BJ (cell line): ENCODE measurements at regions not wholly inside any gene's neighbourhood (a gene's known extent, or its start where the extent isn't known, plus 50 kb on each side); places are given as distances from the start of the nearest gene placed in this dataset.

ENCODE experiments used
- CTCF ChIA-PET: fragments of 350-600 bp; formaldehyde crosslinking; extraction: SDS; loops from one replicate; lab custom pipeline; 2021; ENCODE audit warnings: antibody characterized with exemption, inconsistent platforms; lab: Yijun Ruan, JAX
- POLR2A ChIA-PET: fragments of 300-600 bp; sonication (Branson Sonifier 250); formaldehyde crosslinking; extraction: SDS; loops from one replicate; lab custom pipeline; 2021; ENCODE audit warnings: antibody characterized with exemption; lab: Charles Lee
- DNase-seq: peaks from one replicate; pipeline ENCODE4 v3.0.0-alpha.2; 2011; ENCODE audit warnings: low read depth
- H3K27me3 ChIP-seq: 2 replicates; pipeline ENCODE4 v1.6.0; 2011; ENCODE audit warnings: low read length; ENCODE audit not compliant: control insufficient read depth, insufficient read depth
- H3K36me3 ChIP-seq: 2 replicates; pipeline ENCODE4 v1.5.1; 2011; ENCODE audit warnings: low read length; ENCODE audit not compliant: control insufficient read depth, insufficient read depth
- H3K4me3 ChIP-seq: 2 replicates; pipeline ENCODE4 v1.5.1; 2011; ENCODE audit warnings: low read depth, mild to moderate bottlenecking, control low read depth, low read length
- TF ChIP-seq, protein P1 (sequence below): IDR thresholded peaks from 2 replicates; pipeline ENCODE4 v1.5.1; 2011; ENCODE audit warnings: low read depth, mild to moderate bottlenecking, control low read depth, inconsistent platforms, low read length, moderate library complexity; ENCODE audit not compliant: insufficient read depth

DNA sequence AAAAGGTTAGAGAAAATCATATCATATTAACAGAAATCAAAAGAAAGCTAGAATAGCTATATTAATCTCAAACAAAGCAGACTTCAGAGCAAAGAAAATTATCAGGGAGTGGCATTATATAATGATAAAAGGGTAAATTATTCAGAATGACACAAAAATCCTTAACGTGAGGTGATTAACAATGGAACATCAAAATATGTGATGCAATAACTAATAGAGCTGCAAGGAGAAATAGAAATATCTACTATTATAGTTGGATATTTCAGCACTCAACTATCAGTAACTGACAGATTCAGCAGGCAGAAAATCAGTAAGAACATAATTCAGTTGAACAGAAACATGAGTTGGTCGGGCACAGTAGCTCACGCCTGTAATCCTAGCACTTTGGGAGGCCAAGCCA is 275.1 kb upstream of the FSIP2 start:
- DNase-seq, result no peak

DNA sequence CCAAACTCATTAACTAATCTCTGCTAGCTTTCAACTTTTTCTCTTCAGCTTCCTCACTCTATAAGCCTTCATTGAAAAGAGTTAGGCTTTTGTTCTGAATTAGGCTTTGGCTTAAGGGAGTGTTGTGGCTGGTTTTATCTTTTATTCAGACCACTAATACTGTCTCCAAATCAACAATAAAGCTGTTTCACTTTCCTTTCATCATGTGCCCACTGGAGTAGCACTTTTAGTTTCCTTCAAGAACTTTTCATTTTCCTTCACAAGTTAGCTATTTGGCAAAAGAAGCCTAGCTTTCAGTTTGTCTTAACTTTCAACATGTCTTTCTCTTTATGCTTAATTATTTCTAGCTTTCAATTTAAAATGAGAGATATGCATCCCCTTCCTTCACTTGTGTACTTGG is 271.7 kb upstream of the FSIP2 start:
- Histone ChIP-seq H3K4me3 (no peak overlapping the region), H3K27me3 (no peaks in the 10 kb centered on the region), H3K36me3 (no peaks in the 10 kb centered on the region)
- CTCF ChIA-PET, result interaction anchor here (0.6 kb wide), 1 partner anchor 194 kb away, joined by 3 read pairs; no protein-coding TSS in a partner anchor
- DNase-seq, result no peak
- POLR2A ChIA-PET, result no interaction called here
- TF ChIP-seq, protein P1, sequence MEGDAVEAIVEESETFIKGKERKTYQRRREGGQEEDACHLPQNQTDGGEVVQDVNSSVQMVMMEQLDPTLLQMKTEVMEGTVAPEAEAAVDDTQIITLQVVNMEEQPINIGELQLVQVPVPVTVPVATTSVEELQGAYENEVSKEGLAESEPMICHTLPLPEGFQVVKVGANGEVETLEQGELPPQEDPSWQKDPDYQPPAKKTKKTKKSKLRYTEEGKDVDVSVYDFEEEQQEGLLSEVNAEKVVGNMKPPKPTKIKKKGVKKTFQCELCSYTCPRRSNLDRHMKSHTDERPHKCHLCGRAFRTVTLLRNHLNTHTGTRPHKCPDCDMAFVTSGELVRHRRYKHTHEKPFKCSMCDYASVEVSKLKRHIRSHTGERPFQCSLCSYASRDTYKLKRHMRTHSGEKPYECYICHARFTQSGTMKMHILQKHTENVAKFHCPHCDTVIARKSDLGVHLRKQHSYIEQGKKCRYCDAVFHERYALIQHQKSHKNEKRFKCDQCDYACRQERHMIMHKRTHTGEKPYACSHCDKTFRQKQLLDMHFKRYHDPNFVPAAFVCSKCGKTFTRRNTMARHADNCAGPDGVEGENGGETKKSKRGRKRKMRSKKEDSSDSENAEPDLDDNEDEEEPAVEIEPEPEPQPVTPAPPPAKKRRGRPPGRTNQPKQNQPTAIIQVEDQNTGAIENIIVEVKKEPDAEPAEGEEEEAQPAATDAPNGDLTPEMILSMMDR, result no peak

More for the DNA sequence above, 275.1 kb upstream of the FSIP2 start:
- no peaks in the 10 kb centered on the region for H3K27me3 ChIP-seq
- no peak overlapping the region for H3K4me3 ChIP-seq
- H3K36me3 ChIP-seq, result no peaks in the 10 kb centered on the region
- CTCF ChIA-PET, result no interaction called here
- TF ChIP-seq, protein P1, result no peak
- POLR2A ChIA-PET, result no interaction called here

DNA sequence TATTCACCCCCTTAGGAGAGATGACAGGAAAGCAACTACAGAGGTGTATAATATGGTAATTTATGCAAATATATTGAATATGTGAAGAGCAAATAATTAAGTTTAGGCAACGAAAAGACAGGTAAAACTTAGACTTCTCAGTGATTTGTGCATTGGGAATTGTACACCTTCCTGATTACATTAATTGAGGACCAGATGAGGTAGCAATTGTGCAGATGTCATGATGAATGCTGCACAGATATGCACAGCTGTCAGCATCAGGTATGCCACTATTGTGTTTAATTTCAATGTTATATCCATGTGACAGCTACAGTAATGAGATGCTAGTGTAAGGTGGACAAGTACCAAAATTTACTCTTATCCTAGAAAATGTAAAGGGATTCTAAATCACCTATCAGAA is 267.2 kb upstream of the FSIP2 start:
- POLR2A ChIA-PET, result no interaction called here
- no peak for DNase-seq
- TF ChIP-seq, protein P1, result no peak
- H3K36me3 ChIP-seq, result no peaks in the 10 kb centered on the region
- no peak overlapping the region for H3K4me3 ChIP-seq
- no peaks in the 10 kb centered on the region for H3K27me3 ChIP-seq
- CTCF ChIA-PET, result no interaction called here

DNA sequence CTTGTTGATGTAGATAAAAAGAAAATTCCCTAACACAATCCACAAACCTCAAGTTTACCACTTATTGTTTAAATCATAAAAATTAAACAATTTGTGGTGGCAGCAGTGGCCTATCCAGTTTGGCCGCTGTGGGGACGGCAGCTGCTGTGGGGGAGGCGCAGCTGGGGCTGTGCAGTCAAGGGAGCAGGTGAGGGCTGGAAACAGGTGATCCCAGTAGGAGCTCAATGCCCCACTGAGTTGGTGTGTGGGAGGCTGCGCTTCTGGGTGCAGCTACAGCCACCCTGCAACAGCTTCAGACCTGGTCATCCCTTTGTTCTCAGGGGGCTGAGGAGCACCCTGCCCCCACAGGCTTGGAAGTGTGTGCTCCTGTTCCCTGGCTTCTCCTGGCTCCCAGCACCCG is 266.0 kb upstream of the FSIP2 start:
- TF ChIP-seq, protein P1, result no peak
- DNase-seq, result no peak
- Histone ChIP-seq H3K36me3 (no peaks in the 10 kb centered on the region), H3K4me3 (no peak overlapping the region), H3K27me3 (no peaks in the 10 kb centered on the region)
- ChIA-PET CTCF (no interaction called here), POLR2A (no interaction called here)

DNA sequence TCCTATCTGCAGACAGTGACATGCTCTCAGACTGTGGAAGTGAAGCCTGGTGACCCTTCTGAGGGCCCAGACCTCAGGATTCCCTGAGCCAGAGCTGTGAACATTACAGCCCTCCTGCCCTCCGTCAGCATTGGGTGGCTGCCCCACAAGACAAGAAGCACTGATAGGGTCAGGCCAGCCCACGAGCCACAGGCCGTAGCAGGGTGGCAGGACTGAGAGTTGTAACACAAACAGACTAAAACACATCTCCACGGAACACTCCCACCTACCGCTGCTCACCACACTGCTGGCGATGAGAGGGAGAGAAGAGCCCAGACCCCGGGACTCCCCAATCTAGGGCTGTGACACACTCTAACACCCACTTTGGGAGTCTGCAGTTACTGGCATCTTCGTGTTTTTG is 264.8 kb upstream of the FSIP2 start:
- Histone ChIP-seq H3K36me3 (no peaks in the 10 kb centered on the region), H3K4me3 (no peak overlapping the region), H3K27me3 (no peaks in the 10 kb centered on the region)
- TF ChIP-seq, protein P1, result no peak
- POLR2A ChIA-PET, result no interaction called here
- no peak for DNase-seq
- CTCF ChIA-PET, result no interaction called here
